ENCODE measurements at regions not wholly inside any gene's neighbourhood (a gene's known extent, or its start where the extent isn't known, plus 50 kb on each side); places are given as distances from the start of the nearest gene placed in this dataset.

GRCh38 chr15:62498278-62498677 lies 333.2 kb upstream of the C2CD4B start:
- no peaks in the 10 kb centered on the region for H3K36me3 ChIP-seq (ENCODE audit: control insufficient read depth, insufficient read depth, low read length)
- WGBS, 2 experiments (ENCODE audit: insufficient coverage in 1 of 2, insufficient read length in 1 of 2): 94 to 100% methylated on average over 1 to 4 of the region's 4 CpGs
- no peaks in the 10 kb centered on the region for H3K9me3 ChIP-seq (ENCODE audit: control insufficient read depth, low read length)
- no peak overlapping the region for H3K4me3 ChIP-seq (ENCODE audit: low read length)
- peaks cover 2% of the 10 kb centered on the region for H3K36me3 Mint-ChIP-seq (ENCODE audit: low read depth)
- H3K27ac Mint-ChIP-seq: no peak overlapping the region
- DNase-seq: no peak
- H3K9ac ChIP-seq (ENCODE audit: extremely low read depth, low read length, poor library complexity, severe bottlenecking): no peak overlapping the region
- H3K27me3 Mint-ChIP-seq (ENCODE audit: insufficient read depth): no peaks in the 10 kb centered on the region
- peaks cover 54% of the 10 kb centered on the region for H3K4me1 Mint-ChIP-seq
- H3K4me1 ChIP-seq (ENCODE audit: control insufficient read depth, insufficient read depth, low read length): peaks cover 25% of the 10 kb centered on the region
- H3K27ac ChIP-seq (ENCODE audit: low read depth, low read length): no peak overlapping the region
- no peaks in the 10 kb centered on the region for H3K27me3 ChIP-seq (ENCODE audit: control insufficient read depth, insufficient read depth, low read length, poor library complexity, severe bottlenecking)
- no peak for TF ChIP-seq CTCF (conservative IDR thresholded peaks at IDR 0.05)
- H3K9me3 Mint-ChIP-seq: no peaks in the 10 kb centered on the region
- H3K4me3 Mint-ChIP-seq: no peak overlapping the region

DNA sequence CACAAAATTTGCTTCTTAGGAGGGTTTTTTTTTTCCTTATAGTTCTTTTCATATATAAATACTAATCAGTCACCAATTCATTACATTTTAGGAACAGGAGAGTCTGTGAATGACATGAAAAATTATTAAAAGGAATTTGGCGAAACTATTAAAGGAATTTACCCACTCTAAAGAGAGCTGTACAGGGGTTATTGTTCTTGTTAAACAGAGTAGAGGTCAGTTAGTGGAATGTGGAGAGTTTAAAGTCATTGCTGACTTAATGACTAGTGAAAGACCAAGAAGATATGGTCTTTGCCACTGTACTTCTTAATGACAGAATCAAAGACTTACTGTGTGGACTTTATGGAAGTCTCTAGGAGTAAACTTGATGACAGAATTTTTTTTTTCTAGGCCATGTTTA lies 333.6 kb upstream of the C2CD4B start:
- Mint-ChIP-seq H3K4me1 (peaks cover 56% of the 10 kb centered on the region), H3K9me3 (no peaks in the 10 kb centered on the region), H3K4me3 (no peak overlapping the region), H3K27ac (no peak overlapping the region), H3K27me3 (ENCODE audit: insufficient read depth) (no peaks in the 10 kb centered on the region), H3K36me3 (ENCODE audit: low read depth) (peaks cover 2% of the 10 kb centered on the region)
- Histone ChIP-seq H3K9ac (ENCODE audit: extremely low read depth, low read length, poor library complexity, severe bottlenecking) (no peak overlapping the region), H3K36me3 (ENCODE audit: control insufficient read depth, insufficient read depth, low read length) (no peaks in the 10 kb centered on the region), H3K9me3 (ENCODE audit: control insufficient read depth, low read length) (no peaks in the 10 kb centered on the region), H3K4me3 (ENCODE audit: low read length) (no peak overlapping the region), H3K4me1 (ENCODE audit: control insufficient read depth, insufficient read depth, low read length) (peaks cover 24% of the 10 kb centered on the region), H3K27me3 (ENCODE audit: control insufficient read depth, insufficient read depth, low read length, poor library complexity, severe bottlenecking) (no peaks in the 10 kb centered on the region), H3K27ac (ENCODE audit: low read depth, low read length) (no peak overlapping the region)
- no peak for TF ChIP-seq CTCF (conservative IDR thresholded peaks at IDR 0.05)
- WGBS, 2 experiments (ENCODE audit: insufficient coverage in 1 of 2, insufficient read length in 1 of 2): 90 to 100% methylated on average over 1 of the region's 1 CpG
- no peak for DNase-seq

GRCh38 chr15:62500325-62500724 lies 335.2 kb upstream of the C2CD4B start:
- H3K4me1 ChIP-seq (ENCODE audit: control insufficient read depth, insufficient read depth, low read length): peaks cover 11% of the 10 kb centered on the region
- no peaks in the 10 kb centered on the region for H3K36me3 ChIP-seq (ENCODE audit: control insufficient read depth, insufficient read depth, low read length)
- no peak overlapping the region for H3K27ac ChIP-seq (ENCODE audit: low read depth, low read length)
- Mint-ChIP-seq H3K9me3 (no peaks in the 10 kb centered on the region), H3K27ac (no peak overlapping the region), H3K36me3 (ENCODE audit: low read depth) (peaks cover 2% of the 10 kb centered on the region), H3K4me3 (no peak overlapping the region), H3K4me1 (peaks cover 53% of the 10 kb centered on the region), H3K27me3 (ENCODE audit: insufficient read depth) (no peaks in the 10 kb centered on the region)
- no peaks in the 10 kb centered on the region for H3K27me3 ChIP-seq (ENCODE audit: control insufficient read depth, insufficient read depth, low read length, poor library complexity, severe bottlenecking)
- 83 to 90% methylated on average over 1 of the region's 1 CpG for WGBS, 2 experiments (ENCODE audit: insufficient coverage in 1 of 2, insufficient read length in 1 of 2)
- H3K4me3 ChIP-seq (ENCODE audit: low read length): no peak overlapping the region
- no peak for TF ChIP-seq CTCF (conservative IDR thresholded peaks at IDR 0.05)
- no peak overlapping the region for H3K9ac ChIP-seq (ENCODE audit: extremely low read depth, low read length, poor library complexity, severe bottlenecking)
- H3K9me3 ChIP-seq (ENCODE audit: control insufficient read depth, low read length): no peaks in the 10 kb centered on the region
- no peak for DNase-seq

Data from endodermal cell (in vitro differentiated cells).